Suprapubic skin (tissue), 4 donors: ENCODE measurements at regions not wholly inside any gene's neighbourhood (a gene's known extent, or its start where the extent isn't known, plus 50 kb on each side); places are given as distances from the start of the nearest gene placed in this dataset.

Source experiments
- DNase-seq, 2 donors: peaks; one replicate each; pipeline ENCODE4 v3.0.0-alpha.2; 2019; ENCODE audit warnings: low spot score in 2 of 2
- H3K27ac ChIP-seq: fragments of 200-600 bp; sonication (generic); one replicate; pipeline ENCODE4 v1.5.1; 2019
- H3K27me3 ChIP-seq: fragments of 200-600 bp; sonication (generic); one replicate; pipeline ENCODE4 v1.5.1; 2019
- H3K36me3 ChIP-seq: fragments of 200-600 bp; sonication (generic); one replicate; pipeline ENCODE4 v1.5.1; 2019
- H3K4me1 ChIP-seq: fragments of 200-600 bp; sonication (generic); one replicate; pipeline ENCODE4 v1.5.1; 2019
- H3K4me3 ChIP-seq: fragments of 200-600 bp; sonication (generic); one replicate; pipeline ENCODE4 v1.5.1; 2019; ENCODE audit warnings: mild to moderate bottlenecking
- H3K9me3 ChIP-seq: fragments of 200-600 bp; sonication (generic); one replicate; pipeline ENCODE4 v1.5.1; 2019
- CTCF ChIP-seq, 2 donors: fragments of 200-600 bp in 1 of 2; fragments of 450-650 bp in 1 of 2; sonication (generic) in 1 of 2; IDR thresholded peaks; one replicate each; pipeline ENCODE4 v1.5.1; 2016 to 2019; ENCODE audit warnings: antibody characterized with exemption in 2 of 2, mild to moderate bottlenecking in 1 of 2, moderate library complexity in 1 of 2
- EP300 ChIP-seq: sonication (generic); formaldehyde crosslinking; IDR thresholded peaks from one replicate; pipeline ENCODE4 v1.6.1; 2017; ENCODE audit warnings: antibody characterized with exemption
- POLR2A ChIP-seq, 2 donors: fragments of 450-650 bp; IDR thresholded peaks; one replicate each; pipeline ENCODE4 v1.6.1; 2017; ENCODE audit warnings: antibody characterized with exemption in 2 of 2, mild to moderate bottlenecking in 2 of 2, moderate library complexity in 2 of 2
- POLR2AphosphoS5 ChIP-seq, 3 donors: sonication (generic); formaldehyde crosslinking; IDR thresholded peaks; one replicate each; pipeline ENCODE4 v1.6.1; 2017; ENCODE audit warnings: antibody characterized with exemption in 3 of 3
- WGBS: methylation state at CpG from one replicate; pipeline ENCODE4 v1.1.5; 2018; 5-methylcytosine and 5-hydroxymethylcytosine counted together

- peaks cover 11% of the 10 kb centered on the region for H3K4me1 ChIP-seq
- H3K4me3 ChIP-seq: no peak overlapping the region
- WGBS: 73% methylated on average over 9 of the region's 9 CpGs
- TF ChIP-seq POLR2A (IDR thresholded peaks at IDR 0.05): no peak
- TF ChIP-seq CTCF (IDR thresholded peaks at IDR 0.05): no peak
- TF ChIP-seq EP300: no peak
- no peak for TF ChIP-seq POLR2AphosphoS5 (IDR thresholded peaks at IDR 0.05)
- no peak overlapping the region for H3K27ac ChIP-seq
- H3K36me3 ChIP-seq: no peaks in the 10 kb centered on the region
- DNase-seq: no peak
- peaks cover 54% of the 10 kb centered on the region for H3K27me3 ChIP-seq
- no peaks in the 10 kb centered on the region for H3K9me3 ChIP-seq
These were observed 267.8 kb downstream of the ENGASE start for GRCh38 chr17:79342376-79342775.

GRCh38 chr17:79341816-79342215, 267.2 kb downstream of the ENGASE start:
- WGBS: 74% methylated on average over 8 of the region's 8 CpGs
- H3K27me3 ChIP-seq: peaks cover 51% of the 10 kb centered on the region

GRCh38 chr17:79341222-79341780, 266.7 kb downstream of the ENGASE start:
- no peaks in the 10 kb centered on the region for H3K36me3 ChIP-seq
- H3K4me3 ChIP-seq: no peak overlapping the region
- no peak overlapping the region for H3K27ac ChIP-seq
- 67% methylated on average over 8 of the region's 8 CpGs for WGBS
- DNase-seq: no peak
- H3K9me3 ChIP-seq: no peaks in the 10 kb centered on the region
- H3K4me1 ChIP-seq: peaks cover 11% of the 10 kb centered on the region
- H3K27me3 ChIP-seq: peaks cover 52% of the 10 kb centered on the region
- TF ChIP-seq EP300: no peak
- TF ChIP-seq POLR2AphosphoS5 (IDR thresholded peaks at IDR 0.05): no peak
- TF ChIP-seq POLR2A (IDR thresholded peaks at IDR 0.05): no peak
- TF ChIP-seq CTCF (IDR thresholded peaks at IDR 0.05): no peak

More at GRCh38 chr17:79341816-79342215, 267.2 kb downstream of the ENGASE start:
- Histone ChIP-seq H3K36me3 (no peaks in the 10 kb centered on the region), H3K4me3 (no peak overlapping the region), H3K9me3 (no peaks in the 10 kb centered on the region), H3K27ac (no peak overlapping the region), H3K4me1 (peaks cover 11% of the 10 kb centered on the region)
- TF ChIP-seq POLR2AphosphoS5 (IDR thresholded peaks at IDR 0.05): no peak
- no peak for TF ChIP-seq EP300
- no peak for TF ChIP-seq CTCF (IDR thresholded peaks at IDR 0.05)
- TF ChIP-seq POLR2A (IDR thresholded peaks at IDR 0.05): no peak
- no peak for DNase-seq

- WGBS: 46% methylated on average over 12 of the region's 12 CpGs
- TF ChIP-seq POLR2A (IDR thresholded peaks at IDR 0.05) (no peak), POLR2AphosphoS5 (IDR thresholded peaks at IDR 0.05) (no peak), CTCF (IDR thresholded peaks at IDR 0.05) (no peak), EP300 (no peak)
- no peak for DNase-seq
These were observed 266.0 kb downstream of the ENGASE start for GRCh38 chr17:79340333-79341221.

GRCh38 chr17:79339321-79339720, 264.7 kb downstream of the ENGASE start:
- H3K4me1 ChIP-seq: peaks cover 11% of the 10 kb centered on the region
- no peak for DNase-seq
- TF ChIP-seq CTCF (IDR thresholded peaks at IDR 0.05) (no peak), POLR2A (IDR thresholded peaks at IDR 0.05) (no peak), POLR2AphosphoS5 (IDR thresholded peaks at IDR 0.05) (no peak), EP300 (no peak)
- H3K9me3 ChIP-seq: no peaks in the 10 kb centered on the region
- 71% methylated on average over 7 of the region's 7 CpGs for WGBS
- no peak overlapping the region for H3K27ac ChIP-seq
- H3K36me3 ChIP-seq: no peaks in the 10 kb centered on the region
- H3K27me3 ChIP-seq: peaks cover 42% of the 10 kb centered on the region
- H3K4me3 ChIP-seq: no peak overlapping the region

More at GRCh38 chr17:79340333-79341221, 266.0 kb downstream of the ENGASE start:
- no peaks in the 10 kb centered on the region for H3K9me3 ChIP-seq
- H3K27ac ChIP-seq: no peak overlapping the region
- peaks cover 11% of the 10 kb centered on the region for H3K4me1 ChIP-seq
- peaks cover 52% of the 10 kb centered on the region for H3K27me3 ChIP-seq
- no peaks in the 10 kb centered on the region for H3K36me3 ChIP-seq
- H3K4me3 ChIP-seq: no peak overlapping the region
